Liver (tissue), 8 donors: ENCODE measurements at regions not wholly inside any gene's neighbourhood (a gene's known extent, or its start where the extent isn't known, plus 50 kb on each side); places are given as distances from the start of the nearest gene placed in this dataset.

Experiments used
- DNase-seq: peaks from one replicate; pipeline ENCODE4 v3.0.0-alpha.2; 2017; ENCODE audit warnings: low spot score
- H3K27ac ChIP-seq, 2 donors: one replicate each; pipeline ENCODE4 v1.7.0; 2013; ENCODE audit warnings: inconsistent platforms in 2 of 2, low read length in 2 of 2, control low read depth in 1 of 2, low read depth in 1 of 2, mild to moderate bottlenecking in 1 of 2
- H3K27me3 ChIP-seq, 4 donors: one replicate each; pipeline versions ENCODE4 v1.6.1 to v1.7.0; 2013; ENCODE audit warnings: low read length in 3 of 4, inconsistent platforms in 1 of 4, mild to moderate bottlenecking in 1 of 4, moderate library complexity in 1 of 4; ENCODE audit not compliant: control insufficient read depth in 4 of 4, insufficient read depth in 4 of 4
- H3K36me3 ChIP-seq, 4 donors: one replicate each; pipeline versions ENCODE4 v1.6.1 to v1.7.0; 2013; ENCODE audit warnings: low read length in 3 of 4, mild to moderate bottlenecking in 3 of 4, low read depth in 1 of 4, moderate library complexity in 1 of 4; ENCODE audit not compliant: control insufficient read depth in 4 of 4, insufficient read depth in 3 of 4
- H3K4me1 ChIP-seq, 4 donors: one replicate each; pipeline versions ENCODE4 v1.6.1 to v1.7.0; 2013; ENCODE audit warnings: low read length in 3 of 4, mild to moderate bottlenecking in 3 of 4, moderate library complexity in 1 of 4; ENCODE audit not compliant: control insufficient read depth in 4 of 4, insufficient read depth in 4 of 4
- H3K4me3 ChIP-seq, 3 donors: one replicate each; pipeline versions ENCODE4 v1.6.1 to v1.7.0; 2013; ENCODE audit warnings: low read length in 3 of 3, control low read depth in 1 of 3, low read depth in 1 of 3, mild to moderate bottlenecking in 1 of 3
- H3K9ac ChIP-seq, 2 donors: one replicate each; pipeline ENCODE4 v1.7.0; 2013; ENCODE audit warnings: low read length in 2 of 2, mild to moderate bottlenecking in 2 of 2, moderate library complexity in 2 of 2, control low read depth in 1 of 2, low read depth in 1 of 2
- H3K9me3 ChIP-seq, 4 donors: one replicate each; pipeline versions ENCODE4 v1.6.1 to v1.7.0; 2013; ENCODE audit warnings: low read length in 3 of 4; ENCODE audit not compliant: control insufficient read depth in 4 of 4
- ATF3 ChIP-seq: IDR thresholded peaks from 2 replicates; pipeline ENCODE4 v1.6.1; 2016; ENCODE audit warnings: antibody characterized with exemption
- CTCF ChIP-seq: fragments of 150-350 bp; IDR thresholded peaks from 2 replicates; pipeline ENCODE4 v1.5.1; 2017; ENCODE audit warnings: improper control_type of control experiment, low read depth, low read length; ENCODE audit not compliant: missing input control
- EGR1 ChIP-seq, 2 donors: IDR thresholded peaks; 2 replicates each; pipeline ENCODE4 v1.6.1; 2016 to 2018; ENCODE audit warnings: antibody characterized with exemption in 2 of 2, low read depth in 2 of 2
- FOXA1 ChIP-seq: IDR thresholded peaks from 2 replicates; pipeline ENCODE4 v1.6.1; 2016; ENCODE audit warnings: antibody characterized with exemption
- FOXA2 ChIP-seq: IDR thresholded peaks from 2 replicates; pipeline ENCODE4 v1.6.1; 2016; ENCODE audit warnings: antibody characterized with exemption
- GABPA ChIP-seq, 2 donors: IDR thresholded peaks in 1 of 2; conservative IDR thresholded peaks in 1 of 2; 2 replicates each; pipeline ENCODE4 v1.6.1; 2016; ENCODE audit warnings: antibody characterized with exemption in 2 of 2, mild to moderate bottlenecking in 1 of 2, moderate library complexity in 1 of 2
- HNF4A ChIP-seq, 2 donors: conservative IDR thresholded peaks; 2 replicates each; pipeline ENCODE4 v1.6.1; 2016; ENCODE audit warnings: antibody characterized with exemption in 2 of 2, mild to moderate bottlenecking in 2 of 2
- HNF4G ChIP-seq: IDR thresholded peaks from 2 replicates; pipeline ENCODE4 v1.6.1; 2016; ENCODE audit warnings: antibody characterized with exemption
- JUND ChIP-seq, 2 donors: IDR thresholded peaks; 2 replicates each; pipeline ENCODE4 v1.6.1; 2016; ENCODE audit warnings: antibody characterized with exemption in 2 of 2
- MAX ChIP-seq: IDR thresholded peaks from 2 replicates; pipeline ENCODE4 v1.6.1; 2016; ENCODE audit warnings: antibody characterized with exemption
- NR2F2 ChIP-seq: IDR thresholded peaks from 2 replicates; pipeline ENCODE4 v1.6.1; 2016; ENCODE audit warnings: antibody characterized with exemption
- RAD21 ChIP-seq, 2 donors: IDR thresholded peaks; 2 replicates each; pipeline ENCODE4 v1.6.1; 2016; ENCODE audit warnings: antibody characterized with exemption in 2 of 2, mild to moderate bottlenecking in 2 of 2
- REST ChIP-seq: IDR thresholded peaks from 2 replicates; pipeline ENCODE4 v1.6.1; 2016; ENCODE audit warnings: antibody characterized with exemption, mild to moderate bottlenecking
- RXRA ChIP-seq, 2 donors: IDR thresholded peaks; 2 replicates each; pipeline ENCODE4 v1.6.1; 2017 to 2018; ENCODE audit warnings: antibody characterized with exemption in 2 of 2, mild to moderate bottlenecking in 1 of 2
- SP1 ChIP-seq: IDR thresholded peaks from 2 replicates; pipeline ENCODE4 v1.6.1; 2018; ENCODE audit warnings: antibody characterized with exemption, mild to moderate bottlenecking
- TAF1 ChIP-seq: conservative IDR thresholded peaks from 2 replicates; pipeline ENCODE4 v1.6.1; 2016; ENCODE audit warnings: antibody characterized with exemption, mild to moderate bottlenecking
- YY1 ChIP-seq: IDR thresholded peaks from 2 replicates; pipeline ENCODE4 v1.6.1; 2016; ENCODE audit warnings: antibody characterized with exemption, mild to moderate bottlenecking
- ZBTB33 ChIP-seq: IDR thresholded peaks from 2 replicates; pipeline ENCODE4 v1.6.1; 2016; ENCODE audit warnings: antibody characterized with exemption
- WGBS: extraction: QIAGEN DNeasy Blood & Tissue Kit; methylation state at CpG from one replicate; pipeline ENCODE4 v1.1.7; 2013; 5-methylcytosine and 5-hydroxymethylcytosine counted together
- donor health status: healthy.
- donor health status: healthy.
- donor health status: healthy.
- donor health status: healthy.
- donor health status: healthy.

GRCh38 chr5:91742550-91742949 lies 359.4 kb upstream of the ARRDC3 start:
- no peaks in the 10 kb centered on the region for H3K36me3 ChIP-seq
- H3K9me3 ChIP-seq: no peaks in the 10 kb centered on the region
- no peaks in the 10 kb centered on the region for H3K4me1 ChIP-seq
- H3K27ac ChIP-seq: no peak overlapping the region
- TF ChIP-seq RXRA (IDR thresholded peaks at IDR 0.05) (no peak), ZBTB33 (no peak), JUND (IDR thresholded peaks at IDR 0.05) (no peak), ATF3 (no peak), YY1 (no peak), FOXA1 (no peak), RAD21 (IDR thresholded peaks at IDR 0.05) (no peak), EGR1 (IDR thresholded peaks at IDR 0.05; ENCODE audit: low read depth in 2 of 2) (no peak), REST (no peak), TAF1 (no peak), MAX (no peak), HNF4G (no peak), CTCF (no peak), FOXA2 (no peak), GABPA (IDR thresholded peaks at IDR 0.05 in 1 of 2, conservative IDR thresholded peaks at IDR 0.05 in 1 of 2) (no peak), NR2F2 (no peak), SP1 (no peak), HNF4A (conservative IDR thresholded peaks at IDR 0.05) (no peak)
- WGBS: 63% methylated on average over 3 of the region's 3 CpGs
- no peak overlapping the region for H3K9ac ChIP-seq
- no peak overlapping the region for H3K4me3 ChIP-seq
- H3K27me3 ChIP-seq: no peaks in the 10 kb centered on the region
- DNase-seq: no peak
